Stomach smooth muscle (tissue), 2 donors: ENCODE measurements at regions not wholly inside any gene's neighbourhood (a gene's known extent, or its start where the extent isn't known, plus 50 kb on each side); places are given as distances from the start of the nearest gene placed in this dataset.

Source experiments
- H3K27ac ChIP-seq: one replicate; pipeline ENCODE4 v1.7.0; 2013; ENCODE audit warnings: mild to moderate bottlenecking, low read length, inconsistent platforms
- H3K27me3 ChIP-seq, 2 donors: one replicate each; pipeline ENCODE4 v1.7.0; 2013; ENCODE audit warnings: low read length in 2 of 2; ENCODE audit not compliant: insufficient read depth in 2 of 2, control insufficient read depth in 1 of 2
- H3K36me3 ChIP-seq, 2 donors: one replicate each; pipeline ENCODE4 v1.7.0; 2013; ENCODE audit warnings: low read length in 2 of 2; ENCODE audit not compliant: control insufficient read depth in 2 of 2, insufficient read depth in 2 of 2
- H3K4me1 ChIP-seq: one replicate; pipeline ENCODE4 v1.7.0; 2013; ENCODE audit warnings: low read length; ENCODE audit not compliant: control insufficient read depth, insufficient read depth
- H3K4me3 ChIP-seq, 2 donors: one replicate each; pipeline ENCODE4 v1.7.0; 2013; ENCODE audit warnings: low read length in 2 of 2
- H3K9ac ChIP-seq, 2 donors: one replicate each; pipeline ENCODE4 v1.7.0; 2013; ENCODE audit warnings: low read length in 2 of 2, mild to moderate bottlenecking in 1 of 2
- H3K9me3 ChIP-seq, 2 donors: one replicate each; pipeline ENCODE4 v1.7.0; 2013; ENCODE audit warnings: low read length in 2 of 2; ENCODE audit not compliant: control insufficient read depth in 2 of 2
- donor health status: healthy.
- donor health status: Pancreatic carcinoma.

DNA sequence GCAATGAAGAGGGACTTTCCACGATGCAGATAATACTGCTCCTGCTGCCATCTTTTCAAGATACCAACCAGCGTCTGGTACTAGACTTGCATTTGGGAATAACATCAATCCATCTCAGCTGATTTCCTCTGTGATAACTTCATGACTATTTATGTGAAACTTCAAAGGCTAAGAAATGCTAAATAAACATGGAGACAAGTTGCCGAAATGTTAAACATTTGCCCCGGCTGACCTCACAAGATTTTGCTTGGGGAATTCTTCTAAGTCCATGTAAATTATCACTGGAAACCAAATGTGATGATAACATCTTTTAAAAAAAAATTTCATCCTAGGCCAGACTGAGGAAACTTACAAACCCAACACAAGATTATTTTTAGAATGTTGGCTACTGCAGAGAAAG, 185.8 kb upstream of the PRICKLE2 start:
- no peaks in the 10 kb centered on the region for H3K36me3 ChIP-seq
- no peak overlapping the region for H3K4me3 ChIP-seq
- H3K27me3 ChIP-seq, result no peaks in the 10 kb centered on the region
- H3K4me1 ChIP-seq, result no peaks in the 10 kb centered on the region
- no peak overlapping the region for H3K9ac ChIP-seq
- no peak overlapping the region for H3K27ac ChIP-seq
- no peaks in the 10 kb centered on the region for H3K9me3 ChIP-seq

GRCh38 chr3:64410226-64410625, 185.0 kb upstream of the PRICKLE2 start:
- no peaks in the 10 kb centered on the region for H3K9me3 ChIP-seq

DNA sequence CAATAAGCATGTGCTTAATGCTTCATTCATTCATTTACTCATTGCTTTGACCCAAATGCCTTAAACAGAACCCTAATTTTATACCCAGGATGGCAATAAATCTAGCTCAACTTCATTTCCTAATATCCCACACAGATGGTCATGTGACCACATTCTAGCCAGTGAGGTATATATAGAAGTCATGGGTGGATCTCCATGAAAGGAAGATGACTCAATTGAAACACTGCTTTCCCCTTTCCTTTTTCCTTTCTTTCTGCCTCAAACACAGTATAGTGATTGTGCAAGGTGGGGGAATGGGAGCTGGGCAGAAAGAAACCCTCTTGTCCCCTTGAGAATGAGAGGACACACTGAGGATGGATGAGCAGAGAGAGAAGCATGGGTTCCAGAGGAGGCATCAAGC, 183.5 kb upstream of the PRICKLE2 start:
- H3K27me3 ChIP-seq, result no peaks in the 10 kb centered on the region
- no peak overlapping the region for H3K4me3 ChIP-seq
- H3K27ac ChIP-seq, result no peak overlapping the region
- H3K9ac ChIP-seq, result no peak overlapping the region
- H3K9me3 ChIP-seq, result no peaks in the 10 kb centered on the region
- H3K4me1 ChIP-seq, result no peaks in the 10 kb centered on the region
- no peaks in the 10 kb centered on the region for H3K36me3 ChIP-seq

More at GRCh38 chr3:64410226-64410625, 185.0 kb upstream of the PRICKLE2 start:
- Histone ChIP-seq H3K27ac (no peak overlapping the region), H3K4me1 (no peaks in the 10 kb centered on the region), H3K4me3 (no peak overlapping the region), H3K27me3 (no peaks in the 10 kb centered on the region), H3K9ac (no peak overlapping the region), H3K36me3 (no peaks in the 10 kb centered on the region)

GRCh38 chr3:64406271-64406670, 181.0 kb upstream of the PRICKLE2 start:
- Histone ChIP-seq H3K27me3 (no peaks in the 10 kb centered on the region), H3K36me3 (no peaks in the 10 kb centered on the region), H3K4me3 (no peak overlapping the region), H3K4me1 (no peaks in the 10 kb centered on the region), H3K9ac (no peak overlapping the region), H3K9me3 (no peaks in the 10 kb centered on the region), H3K27ac (no peak overlapping the region)

GRCh38 chr3:64405211-64405835, 180.1 kb upstream of the PRICKLE2 start:
- Histone ChIP-seq H3K9me3 (no peaks in the 10 kb centered on the region), H3K9ac (no peak overlapping the region), H3K27me3 (no peaks in the 10 kb centered on the region), H3K4me3 (no peak overlapping the region), H3K36me3 (no peaks in the 10 kb centered on the region), H3K4me1 (no peaks in the 10 kb centered on the region), H3K27ac (no peak overlapping the region)

DNA sequence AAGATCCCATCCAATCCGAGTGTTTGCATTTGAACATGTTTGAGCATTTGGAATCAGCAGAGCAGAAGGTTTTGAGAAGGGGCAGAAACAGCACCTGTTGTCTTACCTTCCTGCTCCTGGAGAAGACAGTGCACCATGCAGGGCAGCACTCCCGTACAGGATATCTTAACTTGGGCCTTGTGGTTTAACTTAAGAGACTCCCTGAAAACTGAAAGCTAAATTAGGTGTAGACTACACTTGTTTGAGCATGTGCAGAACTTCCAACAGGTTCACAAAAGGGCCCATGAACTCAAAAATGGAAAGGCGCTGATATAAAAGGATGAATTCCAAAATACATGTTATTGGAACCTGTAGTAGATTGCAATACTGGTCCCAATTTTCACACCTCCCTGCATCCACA, 175.4 kb upstream of the PRICKLE2 start:
- Histone ChIP-seq H3K27ac (no peak overlapping the region), H3K4me1 (peaks cover 16% of the 10 kb centered on the region), H3K9ac (no peak overlapping the region), H3K4me3 (no peak overlapping the region), H3K9me3 (no peaks in the 10 kb centered on the region), H3K27me3 (no peaks in the 10 kb centered on the region), H3K36me3 (no peaks in the 10 kb centered on the region)

DNA sequence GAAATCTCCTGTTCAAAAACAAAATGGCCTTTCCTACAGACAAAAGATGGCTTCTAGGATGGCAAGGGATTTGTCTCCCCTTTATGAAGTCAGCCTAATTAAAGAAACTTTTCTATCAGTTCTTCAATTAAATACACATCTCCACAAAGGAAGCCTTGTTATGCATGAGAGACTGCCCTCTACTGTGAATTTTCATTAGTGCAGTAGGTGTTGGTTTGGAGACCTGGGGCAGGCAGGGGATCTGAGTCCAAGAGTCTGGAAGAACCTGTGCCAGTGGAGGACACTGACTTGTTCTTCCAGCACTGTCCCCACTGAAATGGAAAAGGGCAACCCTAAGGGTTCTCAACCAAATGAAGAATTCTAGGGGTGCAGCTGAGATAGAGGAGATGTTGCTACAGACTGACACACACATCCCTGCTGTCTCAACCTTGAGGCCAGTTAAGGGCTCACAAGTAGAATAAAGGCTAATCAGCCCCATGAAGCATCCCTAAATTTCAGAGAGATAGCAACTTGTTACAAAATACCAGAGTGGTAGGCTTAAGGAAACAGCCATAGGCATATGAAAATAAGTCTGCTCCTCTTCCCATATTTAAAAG, 174.0 kb upstream of the PRICKLE2 start:
- H3K9ac ChIP-seq, result no peak overlapping the region
- H3K27me3 ChIP-seq, result no peaks in the 10 kb centered on the region
- H3K4me1 ChIP-seq, result peaks cover 16% of the 10 kb centered on the region
- H3K4me3 ChIP-seq, result no peak overlapping the region
- H3K36me3 ChIP-seq, result no peaks in the 10 kb centered on the region
- no peaks in the 10 kb centered on the region for H3K9me3 ChIP-seq
- H3K27ac ChIP-seq, result no peak overlapping the region

GRCh38 chr3:64398476-64398875, 173.2 kb upstream of the PRICKLE2 start:
- no peaks in the 10 kb centered on the region for H3K36me3 ChIP-seq
- H3K4me1 ChIP-seq, result peaks cover 16% of the 10 kb centered on the region
- H3K27ac ChIP-seq, result peak overlapping the region; percentile 82
- no peaks in the 10 kb centered on the region for H3K9me3 ChIP-seq
- H3K27me3 ChIP-seq, result no peaks in the 10 kb centered on the region
- H3K9ac ChIP-seq, result peak overlapping the region in 1 of 2 donors; percentile 2
- H3K4me3 ChIP-seq, result no peak overlapping the region

DNA sequence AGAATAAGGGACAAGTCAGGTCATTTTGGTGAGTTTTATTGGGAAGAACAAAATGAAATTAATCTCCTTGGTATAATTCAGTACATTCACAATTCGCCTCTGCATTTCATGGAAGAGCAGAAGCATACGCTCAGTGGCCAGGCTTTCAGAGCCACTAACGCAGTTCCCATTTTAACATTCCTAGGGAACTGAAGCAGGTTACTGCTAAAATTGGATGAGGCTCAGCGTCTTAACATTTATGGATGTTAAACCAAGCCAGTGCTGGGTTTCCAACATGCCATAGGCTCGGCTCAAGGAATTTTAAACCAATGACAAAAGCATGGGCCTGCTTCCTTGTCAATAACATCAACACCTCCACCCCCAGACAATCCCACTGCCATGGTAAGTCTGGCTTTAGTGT, 172.7 kb upstream of the PRICKLE2 start:
- Histone ChIP-seq H3K27ac (peak overlapping the region; percentile 82), H3K4me1 (peaks cover 16% of the 10 kb centered on the region), H3K9ac (peak overlapping the region; percentile 16 to 22), H3K4me3 (no peak overlapping the region), H3K27me3 (no peaks in the 10 kb centered on the region), H3K36me3 (no peaks in the 10 kb centered on the region), H3K9me3 (no peaks in the 10 kb centered on the region)

- Histone ChIP-seq H3K4me3 (no peak overlapping the region), H3K27me3 (no peaks in the 10 kb centered on the region), H3K9me3 (no peaks in the 10 kb centered on the region), H3K36me3 (no peaks in the 10 kb centered on the region), H3K4me1 (peaks cover 16% of the 10 kb centered on the region), H3K27ac (peak overlapping the region; percentile 82), H3K9ac (peak overlapping the region; percentile 16 to 22)
These were observed 172.3 kb upstream of the PRICKLE2 start for GRCh38 chr3:64397573-64397972.

DNA sequence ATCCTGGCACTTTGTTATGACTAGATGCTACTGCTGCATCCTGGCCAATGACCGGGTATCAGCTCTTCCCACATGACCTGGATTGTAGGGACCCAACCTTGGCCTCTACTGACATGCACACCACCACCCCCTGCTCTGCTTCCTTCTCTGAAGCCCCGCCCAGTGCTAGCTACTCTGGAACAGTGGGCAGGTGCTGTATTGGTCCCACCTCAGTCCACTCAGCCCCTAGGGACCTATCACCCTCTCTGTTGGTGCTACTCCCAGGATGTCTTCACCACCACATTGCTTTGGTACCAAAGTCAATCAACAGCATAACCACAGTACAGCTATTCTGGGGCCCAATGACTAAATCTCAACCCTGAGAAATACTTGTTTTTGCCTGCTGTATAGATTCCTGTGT, 170.2 kb upstream of the PRICKLE2 start:
- Histone ChIP-seq H3K4me1 (peaks cover 19% of the 10 kb centered on the region), H3K4me3 (no peak overlapping the region), H3K9me3 (no peaks in the 10 kb centered on the region), H3K27me3 (no peaks in the 10 kb centered on the region), H3K27ac (no peak overlapping the region), H3K36me3 (no peaks in the 10 kb centered on the region), H3K9ac (no peak overlapping the region)
